ENCODE measurements at regions not wholly inside any gene's neighbourhood (a gene's known extent, or its start where the extent isn't known, plus 50 kb on each side); places are given as distances from the start of the nearest gene placed in this dataset.

- no peak for DNase-seq
These were observed 558.3 kb upstream of the PSMD7 start for GRCh38 chr16:73738266-73738665.

DNA sequence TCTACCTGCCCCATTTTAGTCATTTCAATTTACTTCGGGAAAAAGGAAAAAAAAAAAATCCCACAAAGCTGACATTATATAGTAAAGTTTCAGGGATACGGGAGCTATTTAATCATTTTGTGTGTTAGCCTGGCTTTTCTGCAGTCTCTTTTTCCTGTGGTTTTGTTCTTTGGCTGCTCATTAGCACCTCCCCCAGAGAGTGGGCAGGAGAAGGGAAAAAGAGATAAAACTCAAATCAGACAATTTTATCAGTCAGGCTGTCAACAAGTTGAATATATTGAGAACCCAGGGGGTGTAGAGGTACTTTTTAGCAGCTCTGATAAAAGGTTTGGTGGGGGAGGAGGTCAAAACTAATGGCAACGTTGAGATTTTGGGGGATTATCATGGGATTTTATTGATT, 559.0 kb upstream of the PSMD7 start:
- DNase-seq, result no peak

GRCh38 chr16:73735954-73736353, 560.7 kb upstream of the PSMD7 start:
- DNase-seq, result no peak

DNA sequence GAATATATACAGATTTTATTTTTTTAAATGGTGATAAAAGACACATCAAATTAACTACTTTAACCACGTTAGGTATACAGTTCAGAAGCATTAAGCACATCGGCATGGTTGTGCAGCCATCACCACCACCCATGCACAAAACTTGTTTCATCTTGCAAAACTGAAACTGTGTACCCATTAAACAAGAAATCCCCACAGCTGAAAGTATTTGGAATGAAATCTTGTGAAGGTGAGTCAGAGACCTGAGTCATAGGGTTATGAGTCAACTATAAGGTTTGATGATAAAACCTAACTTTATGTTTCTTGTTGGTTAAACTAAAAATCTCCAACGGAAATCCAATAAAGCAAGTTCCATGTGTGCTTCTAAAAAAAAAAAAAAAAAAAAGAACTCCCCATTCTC, 561.6 kb upstream of the PSMD7 start:
- no peak for DNase-seq

GRCh38 chr16:73732681-73733080, 563.9 kb upstream of the PSMD7 start:
- DNase-seq, result no peak

DNA sequence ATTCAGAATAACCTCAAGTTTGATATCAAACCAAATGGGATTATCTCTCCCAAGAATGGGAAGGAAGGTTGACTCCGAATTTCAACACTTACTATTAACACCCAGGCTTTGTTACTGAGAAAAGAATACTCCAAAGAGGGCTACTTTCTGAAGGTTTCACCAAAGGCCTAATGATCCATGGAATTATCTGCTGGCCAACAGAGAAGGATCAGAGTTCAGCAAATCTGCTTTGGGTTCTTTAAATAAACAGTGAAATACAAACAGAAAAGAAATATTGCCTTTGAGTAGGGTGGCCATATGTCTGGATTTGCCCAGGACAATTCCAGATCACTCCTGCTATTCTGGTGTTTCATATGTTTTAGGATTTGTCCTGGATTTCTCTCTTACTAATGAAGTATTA, 564.5 kb upstream of the PSMD7 start:
- DNase-seq, result no peak

DNA sequence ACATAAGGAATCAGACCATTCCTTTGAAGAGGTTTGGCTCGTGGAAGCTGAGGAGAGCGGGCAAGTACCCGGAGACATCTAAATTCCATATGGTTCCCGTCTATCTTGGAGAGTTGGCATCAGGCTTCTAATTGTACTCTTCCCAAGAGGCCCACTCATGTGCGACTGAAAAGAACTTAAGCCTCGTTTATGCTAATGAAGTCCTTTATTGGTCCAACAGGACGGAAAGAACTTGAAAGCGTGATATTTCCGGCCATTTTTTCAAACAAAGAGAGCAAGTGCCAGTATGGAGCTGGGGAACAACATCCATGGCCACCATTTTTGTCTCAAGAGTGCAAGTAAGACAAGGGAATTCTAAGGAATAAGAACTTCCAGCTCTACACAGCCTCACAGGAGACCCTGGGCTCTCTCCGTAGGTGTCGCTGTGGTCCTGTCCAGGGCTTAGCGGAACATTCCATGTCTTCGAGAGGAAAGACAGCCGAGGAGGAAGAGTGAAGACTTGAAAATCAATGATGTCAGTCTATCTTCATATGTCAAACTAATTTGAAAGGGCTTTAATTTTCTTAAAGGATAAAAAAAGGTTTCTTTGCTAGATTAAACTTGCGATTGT, 566.0 kb upstream of the PSMD7 start:
- no peak for DNase-seq

- DNase-seq, result no peak
These were observed 571.5 kb upstream of the PSMD7 start for GRCh38 chr16:73725156-73725555.

DNA sequence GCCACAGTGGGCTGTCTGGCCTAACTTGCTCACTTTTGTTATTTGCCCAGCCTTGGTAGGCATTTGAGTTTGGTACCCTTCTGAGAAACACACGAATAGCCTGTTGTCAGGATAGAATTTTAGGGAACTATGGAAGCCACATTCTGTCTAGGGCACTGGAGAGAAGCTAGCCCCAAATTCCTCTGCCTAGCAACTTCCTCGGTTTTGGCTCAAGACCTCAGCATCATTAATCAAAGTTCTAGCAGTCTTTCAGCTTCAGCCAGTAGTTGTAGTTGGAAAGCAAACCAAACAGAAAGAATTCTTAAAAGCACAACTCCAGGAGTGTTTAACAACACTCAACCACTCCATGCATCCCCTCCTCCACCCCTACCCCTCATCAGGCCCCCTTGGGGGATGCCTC, 572.1 kb upstream of the PSMD7 start:
- no peak for DNase-seq

- DNase-seq, result no peak
These were observed 579.2 kb upstream of the PSMD7 start for GRCh38 chr16:73717266-73717974.

GRCh38 chr16:73714976-73715375, 581.6 kb upstream of the PSMD7 start:
- no peak for DNase-seq

DNA sequence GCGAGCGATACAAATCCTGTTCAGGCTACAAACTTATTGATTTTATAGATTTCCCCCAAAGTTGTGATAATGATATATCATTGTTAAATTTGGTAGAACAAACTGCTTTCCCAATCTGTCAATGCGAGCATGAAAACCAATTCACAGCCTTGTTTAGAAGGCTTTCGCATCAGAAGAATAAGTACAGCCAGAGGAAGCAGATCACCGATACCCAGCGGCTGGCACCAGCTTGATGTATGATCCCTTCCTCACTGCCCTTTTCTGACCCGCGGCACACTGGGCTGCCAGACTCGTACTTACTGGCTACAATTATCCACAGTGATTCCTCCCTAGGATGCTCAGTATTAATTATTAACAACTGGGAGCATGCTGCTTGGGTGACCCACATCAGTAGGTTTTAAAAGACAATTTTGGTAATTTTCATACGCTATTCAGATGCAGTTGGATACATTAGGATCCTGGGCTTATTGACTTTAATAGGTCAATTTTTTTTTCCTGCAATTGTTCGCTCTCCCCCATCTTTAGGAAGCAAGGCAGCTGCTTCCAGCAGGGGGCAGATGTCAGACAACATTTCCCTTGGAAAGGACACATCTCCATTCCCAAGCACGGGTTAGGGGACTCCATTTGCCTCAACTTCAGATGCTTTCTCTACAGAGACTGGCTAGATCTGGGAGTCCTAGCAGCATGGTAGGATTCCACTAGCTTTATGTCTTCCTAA, 582.7 kb upstream of the PSMD7 start:
- DNase-seq, result no peak

- DNase-seq, result no peak
These were observed 583.4 kb upstream of the PSMD7 start for GRCh38 chr16:73713251-73713650.

DNA sequence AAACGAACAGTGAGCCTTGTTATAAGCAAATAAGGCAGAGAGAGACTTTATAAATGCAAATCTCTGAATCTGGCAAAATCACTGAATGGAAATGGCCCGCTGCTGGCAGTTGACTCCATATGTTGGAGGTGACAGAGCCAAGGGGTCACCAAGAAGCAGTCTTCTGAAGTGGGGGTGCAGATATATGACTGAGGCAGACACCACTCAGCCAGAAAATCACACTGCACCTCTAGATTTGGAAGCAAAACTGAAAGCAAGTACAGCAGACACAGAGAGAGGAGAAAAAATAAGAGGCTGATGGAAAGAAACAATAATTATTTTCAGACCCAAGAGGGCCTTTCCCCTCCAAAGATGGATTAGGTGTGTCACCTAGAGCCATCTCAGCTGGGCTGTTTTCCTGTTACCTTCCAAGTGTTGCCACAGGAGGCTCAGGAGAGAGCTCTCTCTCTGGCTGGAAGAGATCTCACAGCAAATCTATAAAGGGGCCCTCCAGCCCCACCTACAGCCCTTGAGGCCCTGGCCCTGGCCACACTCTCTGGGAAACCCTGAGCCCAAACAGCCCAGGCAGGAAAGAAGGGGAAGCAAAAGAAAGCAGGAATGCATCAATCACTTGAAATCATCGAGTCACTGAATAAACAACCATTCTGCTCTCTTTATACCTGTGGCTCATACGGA, 585.1 kb upstream of the PSMD7 start:
- DNase-seq, result no peak

- DNase-seq, result no peak
These were observed 586.1 kb upstream of the PSMD7 start for GRCh38 chr16:73710526-73710925.

DNA sequence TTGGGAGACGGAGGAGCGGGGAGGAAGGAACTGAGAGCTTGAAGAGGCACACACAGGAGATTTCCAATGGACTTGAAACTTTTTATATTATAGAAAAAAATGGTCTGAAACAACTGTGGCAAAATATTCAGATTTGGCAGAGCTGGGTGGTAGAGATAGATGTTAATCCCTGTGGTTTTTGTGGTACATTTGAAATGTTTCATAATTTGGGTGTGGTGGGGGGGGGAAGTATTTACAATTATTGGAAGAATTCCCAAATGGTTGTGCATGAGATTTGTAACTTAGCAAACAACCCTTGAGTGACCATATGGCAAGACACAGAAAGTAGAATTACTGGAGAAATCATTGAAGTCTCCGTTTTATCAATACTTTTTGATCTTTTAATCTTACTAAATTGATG, 588.8 kb upstream of the PSMD7 start:
- DNase-seq, result no peak

GRCh38 chr16:73703891-73704290, 592.7 kb upstream of the PSMD7 start:
- DNase-seq, result no peak

DNA sequence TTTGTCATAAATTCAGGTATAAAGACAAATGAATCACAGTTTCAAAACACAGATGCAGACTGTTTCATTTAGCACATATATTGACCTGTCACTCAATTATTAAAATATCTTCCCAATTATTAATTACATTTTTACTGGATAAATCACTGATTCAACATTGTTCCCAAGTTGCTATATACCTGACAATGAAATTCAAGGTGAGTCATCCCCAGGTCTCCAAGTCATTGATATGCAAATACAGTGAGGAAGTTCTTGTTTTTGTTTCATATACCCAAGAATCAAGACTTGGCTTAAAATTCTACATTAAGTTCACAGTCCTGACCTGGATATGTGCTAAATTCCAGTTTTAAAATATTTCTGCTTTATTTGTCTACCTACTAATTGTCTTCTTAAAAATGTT, 599.3 kb upstream of the PSMD7 start:
- no peak for DNase-seq

GRCh38 chr16:73692861-73693260, 603.8 kb upstream of the PSMD7 start:
- DNase-seq, result no peak

- DNase-seq, result no peak
These were observed 612.8 kb upstream of the PSMD7 start for GRCh38 chr16:73683804-73684203.

DNA sequence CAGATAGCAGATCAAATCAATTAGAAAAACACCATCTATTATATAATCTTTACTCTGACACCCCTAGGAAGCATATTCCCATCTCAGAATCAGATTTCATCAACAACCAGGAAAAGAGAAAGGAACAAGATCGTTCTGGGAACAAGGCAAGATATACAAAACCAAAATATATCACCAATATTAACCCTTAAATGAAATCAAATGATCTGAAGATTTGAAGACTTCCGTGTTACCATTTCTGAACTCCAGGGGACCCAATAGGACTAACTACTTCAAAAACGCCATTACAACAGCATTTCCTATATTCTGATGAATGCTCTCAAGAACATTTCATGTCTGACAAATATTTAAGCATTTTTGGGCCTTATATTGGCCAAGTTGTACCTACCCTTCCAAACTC, 624.2 kb upstream of the ZFHX3 start:
- DNase-seq, result no peak

GRCh38 chr16:73670836-73671820, 623.2 kb upstream of the ZFHX3 start:
- DNase-seq, result no peak
